ENCODE measurements at regions not wholly inside any gene's neighbourhood (a gene's known extent, or its start where the extent isn't known, plus 50 kb on each side); places are given as distances from the start of the nearest gene placed in this dataset.

DNA sequence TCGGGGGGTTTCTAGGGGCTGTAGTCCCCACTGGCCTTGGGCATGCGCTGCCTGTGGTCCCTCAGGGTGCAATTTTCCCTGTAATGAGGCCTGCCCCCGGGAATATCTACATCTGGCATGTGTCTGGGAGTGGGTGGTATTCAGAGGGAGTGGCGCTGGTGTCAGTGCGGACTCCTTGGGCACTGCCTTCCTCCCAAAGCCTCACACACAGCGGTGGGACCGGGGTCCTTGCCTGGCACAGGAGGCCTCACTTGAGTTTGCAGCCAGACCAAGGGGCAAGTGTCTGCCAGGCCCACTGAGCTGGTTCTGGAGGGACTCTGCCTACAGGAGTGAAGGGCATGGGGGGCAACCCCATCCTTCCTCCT, 53.5 kb upstream of the PCSK6 start:
- Histone ChIP-seq H3K9me2 (ENCODE audit: insufficient read depth) (no peaks in the 10 kb centered on the region), H4K20me1 (ENCODE audit: insufficient read depth) (no peaks in the 10 kb centered on the region), H3K27ac (ENCODE audit: low read depth, low read length) (no peak overlapping the region), H3K4me3 (replicated peaks in 1 of 2; ENCODE audit: low read depth in 1 of 2, low read length in 2 of 2) (no peak overlapping the region), H3K4me2 (ENCODE audit: low read length) (no peak overlapping the region), H3K27me3 (ENCODE audit: insufficient read depth, low read length) (peaks cover 20% of the 10 kb centered on the region), H2AFZ (ENCODE audit: low read depth, low read length, poor library complexity, severe bottlenecking) (no peak overlapping the region), H3K4me1 (ENCODE audit: control insufficient read depth in 1 of 2, insufficient read depth in 2 of 2, low read length in 2 of 2) (no peaks in the 10 kb centered on the region), H3K36me3 (ENCODE audit: control insufficient read depth in 1 of 2, insufficient read depth in 2 of 2, low read length in 2 of 2) (no peaks in the 10 kb centered on the region), H3K79me2 (ENCODE audit: insufficient read depth, low read length) (no peaks in the 10 kb centered on the region), H3K9ac (ENCODE audit: low read length) (no peak overlapping the region), H3K9me3 (ENCODE audit: control insufficient read depth in 1 of 2, insufficient read depth in 1 of 2, low read depth in 1 of 2, low read length in 2 of 2) (no peaks in the 10 kb centered on the region; a peak in 1 of 4 replicates)
- DNase-seq (ENCODE audit: low read depth, low spot score) (no peak), ATAC-seq (no peak)
- ChIA-PET RAD21 (ENCODE audit: low non-redundant PET in 1 of 2, low total read pairs in 2 of 2, uncharacterized antibody in 2 of 2, unreplicated experiment in 2 of 2) (no interaction called here), POLR2A (no interaction called here), CTCF (no interaction called here)
- TF ChIP-seq, protein P1, sequence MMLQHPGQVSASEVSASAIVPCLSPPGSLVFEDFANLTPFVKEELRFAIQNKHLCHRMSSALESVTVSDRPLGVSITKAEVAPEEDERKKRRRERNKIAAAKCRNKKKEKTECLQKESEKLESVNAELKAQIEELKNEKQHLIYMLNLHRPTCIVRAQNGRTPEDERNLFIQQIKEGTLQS (IDR thresholded peaks at IDR 0.05), result no peak
- TF ChIP-seq, protein P2, sequence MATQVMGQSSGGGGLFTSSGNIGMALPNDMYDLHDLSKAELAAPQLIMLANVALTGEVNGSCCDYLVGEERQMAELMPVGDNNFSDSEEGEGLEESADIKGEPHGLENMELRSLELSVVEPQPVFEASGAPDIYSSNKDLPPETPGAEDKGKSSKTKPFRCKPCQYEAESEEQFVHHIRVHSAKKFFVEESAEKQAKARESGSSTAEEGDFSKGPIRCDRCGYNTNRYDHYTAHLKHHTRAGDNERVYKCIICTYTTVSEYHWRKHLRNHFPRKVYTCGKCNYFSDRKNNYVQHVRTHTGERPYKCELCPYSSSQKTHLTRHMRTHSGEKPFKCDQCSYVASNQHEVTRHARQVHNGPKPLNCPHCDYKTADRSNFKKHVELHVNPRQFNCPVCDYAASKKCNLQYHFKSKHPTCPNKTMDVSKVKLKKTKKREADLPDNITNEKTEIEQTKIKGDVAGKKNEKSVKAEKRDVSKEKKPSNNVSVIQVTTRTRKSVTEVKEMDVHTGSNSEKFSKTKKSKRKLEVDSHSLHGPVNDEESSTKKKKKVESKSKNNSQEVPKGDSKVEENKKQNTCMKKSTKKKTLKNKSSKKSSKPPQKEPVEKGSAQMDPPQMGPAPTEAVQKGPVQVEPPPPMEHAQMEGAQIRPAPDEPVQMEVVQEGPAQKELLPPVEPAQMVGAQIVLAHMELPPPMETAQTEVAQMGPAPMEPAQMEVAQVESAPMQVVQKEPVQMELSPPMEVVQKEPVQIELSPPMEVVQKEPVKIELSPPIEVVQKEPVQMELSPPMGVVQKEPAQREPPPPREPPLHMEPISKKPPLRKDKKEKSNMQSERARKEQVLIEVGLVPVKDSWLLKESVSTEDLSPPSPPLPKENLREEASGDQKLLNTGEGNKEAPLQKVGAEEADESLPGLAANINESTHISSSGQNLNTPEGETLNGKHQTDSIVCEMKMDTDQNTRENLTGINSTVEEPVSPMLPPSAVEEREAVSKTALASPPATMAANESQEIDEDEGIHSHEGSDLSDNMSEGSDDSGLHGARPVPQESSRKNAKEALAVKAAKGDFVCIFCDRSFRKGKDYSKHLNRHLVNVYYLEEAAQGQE (IDR thresholded peaks at IDR 0.05; ENCODE audit: low read depth), result no peak
- TF ChIP-seq EZH2phosphoT487 (IDR thresholded peaks at IDR 0.05; ENCODE audit: borderline replicate concordance), result no peak
- no peak for TF ChIP-seq ELF1 (IDR thresholded peaks at IDR 0.05; ENCODE audit: borderline replicate concordance, low read depth)
- TF ChIP-seq CEBPB (IDR thresholded peaks at IDR 0.05; ENCODE audit: low read depth), result no peak
- no peak for TF ChIP-seq SIN3A (IDR thresholded peaks at IDR 0.05; ENCODE audit: low read depth)
- TF ChIP-seq, protein P3, sequence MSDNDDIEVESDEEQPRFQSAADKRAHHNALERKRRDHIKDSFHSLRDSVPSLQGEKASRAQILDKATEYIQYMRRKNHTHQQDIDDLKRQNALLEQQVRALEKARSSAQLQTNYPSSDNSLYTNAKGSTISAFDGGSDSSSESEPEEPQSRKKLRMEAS (IDR thresholded peaks at IDR 0.05), result no peak
- no peak for TF ChIP-seq TCF7L2 (IDR thresholded peaks at IDR 0.05; ENCODE audit: borderline replicate concordance, extremely low read depth, insufficient read depth, insufficient read length)
- TF ChIP-seq SRF (IDR thresholded peaks at IDR 0.05; ENCODE audit: low read depth), result no peak
- TF ChIP-seq EZH2 (IDR thresholded peaks at IDR 0.05), result no peak
- TF ChIP-seq FOSL1 (IDR thresholded peaks at IDR 0.05; ENCODE audit: low read depth), result no peak
- TF ChIP-seq POLR2A (IDR thresholded peaks at IDR 0.05; ENCODE audit: borderline replicate concordance, extremely low read depth, insufficient read depth, insufficient read length), result no peak
- no peak for TF ChIP-seq POLR2AphosphoS5 (IDR thresholded peaks at IDR 0.05; ENCODE audit: low read depth, low read length)
- no peak for TF ChIP-seq ZNF274 (IDR thresholded peaks at IDR 0.05; ENCODE audit: low read depth, low read length)
- TF ChIP-seq CBX3 (IDR thresholded peaks at IDR 0.05; ENCODE audit: low read depth), result no peak
- BruUV-seq (replicated peaks), result no TSS peak
- intact Hi-C loops (cut with micrococcal nuclease), result no loop called here

Measured in HCT116 (cell line).